ENCODE measurements at regions not wholly inside any gene's neighbourhood (a gene's known extent, or its start where the extent isn't known, plus 50 kb on each side); places are given as distances from the start of the nearest gene placed in this dataset.
A peak's percentile ranks its signal among the peaks of the same experiment; 100 is the strongest.
"Not testable (repeated sequence)": the region's sequence is repeated elsewhere in the genome, so short reads cannot be mapped to it uniquely, and the experiment has no call there.

DNA sequence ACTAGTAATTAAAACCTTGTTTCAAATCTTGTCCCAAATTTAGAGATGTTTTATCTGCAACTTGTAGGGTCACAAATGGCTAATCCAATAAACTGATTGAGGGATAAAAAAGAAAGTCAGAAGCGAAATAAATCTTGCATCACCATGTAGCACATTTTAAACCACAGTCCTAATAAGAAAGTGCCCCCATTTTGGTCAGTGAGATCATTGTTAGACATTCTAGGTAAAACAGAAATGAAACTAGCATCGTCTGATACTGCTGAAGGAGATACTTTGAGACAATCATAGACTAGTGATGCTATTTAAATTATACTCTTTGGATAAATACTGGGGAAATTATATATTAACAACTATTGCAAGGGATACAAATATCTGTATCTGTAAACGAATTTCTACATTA, 247.9 kb downstream of the AMY1C start:
- intact Hi-C loops (cut with DNase I), result no loop called here
- ATAC-seq (no peak), DNase-seq (ENCODE audit: missing footprints) (no peak)

DNA sequence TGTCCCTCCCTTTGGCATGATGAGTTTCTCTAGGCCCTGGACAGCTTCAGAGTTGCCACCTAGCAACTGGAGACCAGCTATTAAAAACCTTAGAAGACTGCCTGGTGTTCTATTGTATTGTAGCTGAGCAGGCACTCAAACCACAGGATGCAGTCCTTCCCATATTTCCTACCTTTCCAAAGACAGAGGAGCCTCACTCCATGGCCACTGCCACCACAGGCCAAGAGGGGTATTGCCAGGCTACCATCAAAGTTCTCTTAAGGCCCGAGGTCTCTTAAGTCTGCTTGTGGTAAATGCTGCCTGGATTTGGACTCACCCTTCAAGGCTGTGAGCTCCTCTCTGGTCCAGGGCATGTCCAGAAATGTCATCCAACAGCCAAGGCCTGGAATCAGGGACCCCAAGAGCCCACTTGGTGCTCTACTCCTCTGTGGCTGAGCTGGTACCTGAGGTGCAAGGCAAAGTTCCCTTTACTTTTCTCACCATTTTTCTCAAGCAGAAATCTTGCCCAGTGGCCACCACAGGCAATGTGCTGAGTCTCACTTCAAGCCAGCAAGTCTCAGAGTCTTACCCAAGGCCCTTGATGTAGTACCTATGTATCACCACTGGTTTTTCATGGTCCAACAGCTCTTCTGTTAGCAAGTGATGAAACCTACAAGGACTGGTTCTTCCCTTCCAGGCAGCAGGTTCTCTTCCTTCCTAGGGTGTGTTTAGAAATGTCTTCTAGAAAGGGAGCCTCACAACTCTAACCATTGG, 269.4 kb downstream of the AMY1C start:
- ATAC-seq, result no peak
- DNase-seq (ENCODE audit: missing footprints), result no peak
- intact Hi-C loops (cut with DNase I), result no loop called here

DNA sequence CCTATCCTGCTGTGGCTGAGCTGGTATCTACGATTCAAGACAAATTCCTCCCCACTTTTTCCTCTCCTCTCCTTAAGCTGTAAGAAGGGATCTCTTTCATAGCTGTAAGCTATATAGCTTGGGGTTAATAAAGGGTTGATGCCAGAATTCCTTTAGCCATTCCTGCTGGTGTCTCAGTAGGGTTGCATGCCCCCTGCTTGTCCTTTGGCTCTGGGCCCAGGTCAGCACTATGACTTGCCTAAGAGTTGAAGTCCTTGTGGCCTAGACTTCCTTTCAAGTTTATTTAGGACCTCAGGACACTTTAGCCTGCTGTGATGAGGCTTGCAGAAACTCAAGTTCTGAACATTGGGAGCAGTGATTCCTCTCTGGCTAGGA, 270.0 kb downstream of the AMY1C start:
- ATAC-seq (no peak), DNase-seq (ENCODE audit: missing footprints) (peak; percentile 25)
- intact Hi-C loops (cut with DNase I), result no loop called here

DNA sequence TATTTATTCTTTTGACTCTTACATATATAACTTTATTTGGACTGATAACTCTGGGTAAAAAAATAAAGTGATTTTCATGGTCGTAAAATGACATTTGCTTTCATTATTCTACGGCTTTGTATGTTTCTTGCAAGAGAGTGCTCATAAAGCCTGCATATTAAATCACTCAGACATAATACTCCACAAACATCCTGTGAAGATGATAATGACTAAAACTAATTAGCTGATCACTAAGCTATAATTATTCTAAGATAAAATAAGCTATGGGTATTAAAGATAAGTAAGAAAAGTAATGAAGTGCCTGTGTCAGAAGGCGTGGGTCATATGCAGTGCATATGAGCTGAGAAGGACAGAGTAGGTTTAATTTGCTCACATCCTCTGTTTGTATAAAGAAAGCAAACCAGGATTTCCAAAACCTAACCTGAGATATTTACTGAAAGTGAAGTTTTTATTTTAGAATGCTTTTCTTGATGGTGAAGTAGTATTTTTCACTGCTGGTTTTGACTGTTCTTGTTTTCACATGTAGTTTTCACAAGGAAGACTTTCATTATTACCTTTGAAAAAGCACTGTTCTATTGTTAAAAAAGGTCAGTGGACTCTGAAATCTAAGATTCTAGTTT, 278.8 kb downstream of the AMY1C start:
- DNase-seq (ENCODE audit: missing footprints), result no peak
- no peak for ATAC-seq
- intact Hi-C loops (cut with DNase I), result no loop called here

DNA sequence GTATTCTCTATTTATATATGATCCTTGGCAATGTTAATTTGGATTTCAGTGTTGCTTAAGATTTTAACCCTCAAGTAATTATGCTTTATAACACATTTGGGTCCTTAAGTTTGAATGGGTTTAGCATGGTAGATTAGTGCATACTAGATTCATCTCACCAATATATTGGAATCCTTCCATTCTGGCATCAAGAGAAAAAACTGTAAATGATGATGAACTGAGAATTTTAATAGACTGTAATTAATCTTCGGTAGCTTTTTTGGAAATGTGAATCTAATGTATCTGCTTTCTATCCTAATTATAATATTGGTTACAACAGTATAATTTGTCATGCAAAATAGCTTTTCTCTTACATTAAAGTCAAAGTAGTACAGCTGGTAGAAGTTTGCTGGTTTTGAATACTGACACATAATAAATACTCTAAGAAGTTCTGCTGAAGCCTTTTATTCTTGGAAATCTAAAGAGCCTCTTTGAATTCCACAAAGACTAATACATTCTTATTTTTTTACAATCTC, 279.8 kb downstream of the AMY1C start:
- DNase-seq (ENCODE audit: missing footprints), result no peak
- no peak for ATAC-seq
- intact Hi-C loops (cut with DNase I), result no loop called here

DNA sequence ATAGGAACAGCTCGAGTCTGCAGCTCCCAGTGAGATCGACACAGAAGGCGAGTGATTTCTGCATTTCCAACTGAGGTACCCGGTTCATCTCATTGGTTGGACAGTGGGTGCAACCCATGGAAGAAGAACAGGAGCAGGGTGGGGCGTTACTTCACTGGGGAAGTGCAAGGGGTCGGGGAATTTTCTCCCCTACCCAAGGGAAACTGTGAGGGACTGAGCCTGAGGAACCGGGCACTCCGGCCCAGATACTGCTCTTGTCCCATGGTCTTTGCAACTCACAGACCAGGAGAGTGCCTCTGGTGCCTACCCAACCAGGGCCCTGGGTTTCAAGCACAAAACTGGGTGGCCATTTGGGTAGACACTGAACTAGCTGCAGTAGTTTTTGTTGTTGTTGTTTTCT, 307.1 kb downstream of the AMY1C start:
- intact Hi-C loops (cut with DNase I), result no loop called here
- ATAC-seq, result no peak
- no peak for DNase-seq (ENCODE audit: missing footprints)

DNA sequence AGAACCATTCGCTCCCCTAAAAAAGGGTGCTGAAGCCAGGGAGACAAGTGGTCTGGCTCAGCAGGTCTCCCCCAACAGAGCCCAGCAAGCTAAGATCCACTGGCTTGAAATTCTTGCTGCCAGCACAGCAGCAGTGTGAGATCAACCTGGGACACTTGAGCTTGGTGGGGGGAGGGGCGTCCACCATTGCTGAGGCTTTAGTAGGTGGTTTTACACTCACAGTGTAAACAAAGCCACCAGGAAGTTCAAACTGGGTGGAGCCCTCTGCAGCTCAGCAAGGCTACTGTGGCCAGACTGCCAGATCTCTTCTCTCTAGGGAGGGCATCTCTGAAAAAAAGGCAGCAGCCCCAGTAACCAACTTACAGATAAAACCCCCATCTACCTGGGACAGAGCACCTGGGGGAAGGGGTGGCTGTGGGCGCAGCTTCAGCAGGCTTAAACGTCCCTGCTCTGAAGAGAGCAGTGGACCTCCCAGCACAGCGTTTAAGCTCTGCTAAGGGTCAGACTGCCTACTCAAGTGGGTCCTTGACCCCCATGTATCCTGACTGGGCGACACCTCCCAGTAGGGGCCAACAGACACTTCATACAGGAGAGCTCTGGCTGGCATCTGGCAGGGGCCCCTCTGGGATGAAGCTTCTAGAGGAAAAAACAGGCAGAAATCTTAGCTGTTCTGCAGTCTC, 307.7 kb downstream of the AMY1C start:
- DNase-seq (ENCODE audit: missing footprints); ATAC-seq; intact Hi-C loops (cut with DNase I): not testable (repeated sequence)

DNA sequence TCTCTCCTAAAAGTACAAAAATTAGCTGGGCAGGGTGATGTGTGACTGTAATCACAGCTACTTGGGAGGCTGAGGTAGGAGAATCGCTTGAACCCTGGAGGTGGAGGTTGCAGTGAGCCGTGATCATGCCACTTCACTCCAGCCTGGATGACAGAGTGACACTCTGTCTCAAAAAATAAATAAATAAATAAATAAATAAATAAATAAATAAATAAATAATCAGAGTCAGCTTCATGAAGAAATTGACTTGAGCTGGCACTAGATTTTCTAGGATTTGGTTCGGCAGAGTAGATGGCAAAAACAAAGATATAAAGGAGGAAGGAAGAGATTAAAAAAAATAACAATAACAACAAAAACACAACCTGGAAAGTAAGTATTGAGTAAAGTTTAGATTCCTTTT, 311.9 kb downstream of the AMY1C start:
- ATAC-seq; DNase-seq (ENCODE audit: missing footprints); intact Hi-C loops (cut with DNase I): not testable (repeated sequence)

DNA sequence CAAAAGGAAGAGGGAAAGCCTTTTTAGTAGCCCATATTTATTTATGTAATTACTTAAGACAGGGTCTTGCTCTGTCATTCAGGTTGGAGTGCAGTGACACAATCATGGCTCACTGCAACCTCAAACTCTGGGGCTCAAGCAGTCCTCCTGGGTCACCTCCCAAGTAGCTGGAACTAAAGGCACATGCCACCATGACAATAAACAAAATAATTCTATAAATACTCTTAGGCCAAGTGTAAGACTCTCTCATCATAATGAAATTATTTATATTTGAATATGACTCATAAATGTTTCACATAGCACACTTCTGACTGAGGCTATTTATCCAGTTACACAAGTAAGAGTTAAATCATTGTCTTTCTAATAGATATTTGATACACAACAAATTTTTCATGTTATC, 314.7 kb downstream of the AMY1C start:
- ATAC-seq, result no peak
- intact Hi-C loops (cut with DNase I), result no loop called here
- no peak for DNase-seq (ENCODE audit: missing footprints)

DNA sequence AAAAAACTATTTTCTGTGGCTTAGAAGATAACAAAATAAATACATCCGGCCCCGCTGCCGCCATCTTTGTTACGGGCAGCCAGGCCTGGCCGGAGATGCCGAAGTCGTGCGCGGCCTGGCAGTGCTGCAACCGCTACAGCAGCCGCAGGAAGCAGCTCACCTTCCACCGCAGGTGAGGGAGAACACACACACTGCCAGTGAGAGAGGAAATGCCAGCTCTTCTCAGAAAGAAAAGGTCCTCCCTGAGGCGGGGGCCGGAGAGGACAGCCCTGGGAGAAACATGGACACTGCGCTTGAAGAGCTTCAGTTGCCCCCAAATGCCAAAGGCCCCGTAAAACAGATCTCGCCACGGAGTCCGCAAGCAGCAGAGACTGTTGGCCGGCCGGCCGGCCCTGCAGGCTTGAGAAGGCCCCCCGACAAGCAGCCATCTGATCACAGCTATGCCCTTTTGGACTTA, 323.2 kb downstream of the AMY1C start:
- ATAC-seq (no peak), DNase-seq (ENCODE audit: missing footprints) (no peak)
- intact Hi-C loops (cut with DNase I), result no loop called here

DNA sequence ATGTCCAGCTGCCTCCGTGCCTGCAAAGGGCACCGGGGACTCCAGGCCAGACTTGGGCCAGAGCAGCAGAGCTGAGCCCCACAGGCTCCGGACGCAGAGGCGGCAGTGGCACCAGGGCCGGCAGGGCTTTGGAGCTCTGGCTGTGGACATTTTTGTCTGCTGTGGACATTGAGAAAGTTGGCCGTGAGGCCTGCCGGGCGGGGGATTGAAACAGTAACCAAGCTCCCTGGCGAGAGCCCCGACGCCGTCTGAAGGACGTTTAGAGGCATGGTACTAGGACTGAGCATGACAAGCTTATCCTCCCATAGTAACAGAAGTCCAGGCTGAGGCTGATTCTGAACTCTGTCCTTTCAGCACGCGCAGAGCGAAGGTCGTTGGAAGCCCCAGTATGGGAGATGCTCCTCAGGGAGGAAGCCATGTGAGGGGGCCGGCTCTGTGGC, 323.8 kb downstream of the AMY1C start:
- intact Hi-C loops (cut with DNase I), result no loop called here
- DNase-seq (ENCODE audit: missing footprints) (no peak), ATAC-seq (no peak)

DNA sequence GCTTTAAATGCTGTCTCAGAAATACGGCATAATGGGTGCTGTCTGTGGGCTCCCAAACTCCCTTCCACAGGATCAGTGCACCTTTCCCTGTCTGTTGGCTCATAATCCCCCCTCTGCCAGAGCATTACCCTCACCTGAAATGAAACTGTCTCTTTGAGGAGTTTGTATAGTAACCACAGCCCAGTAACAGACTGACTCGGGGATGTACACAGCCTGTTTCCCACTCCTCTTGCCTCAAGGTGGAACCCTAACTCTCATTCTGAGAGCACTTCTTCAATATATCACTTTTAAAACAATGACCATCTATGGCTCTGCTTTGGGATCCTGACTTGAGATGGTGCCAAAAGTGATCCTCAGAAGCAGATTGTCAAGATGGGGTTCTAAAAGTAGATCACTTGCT, 332.5 kb downstream of the AMY1C start:
- ATAC-seq (no peak), DNase-seq (ENCODE audit: missing footprints) (no peak)
- intact Hi-C loops (cut with DNase I), result no loop called here

DNA sequence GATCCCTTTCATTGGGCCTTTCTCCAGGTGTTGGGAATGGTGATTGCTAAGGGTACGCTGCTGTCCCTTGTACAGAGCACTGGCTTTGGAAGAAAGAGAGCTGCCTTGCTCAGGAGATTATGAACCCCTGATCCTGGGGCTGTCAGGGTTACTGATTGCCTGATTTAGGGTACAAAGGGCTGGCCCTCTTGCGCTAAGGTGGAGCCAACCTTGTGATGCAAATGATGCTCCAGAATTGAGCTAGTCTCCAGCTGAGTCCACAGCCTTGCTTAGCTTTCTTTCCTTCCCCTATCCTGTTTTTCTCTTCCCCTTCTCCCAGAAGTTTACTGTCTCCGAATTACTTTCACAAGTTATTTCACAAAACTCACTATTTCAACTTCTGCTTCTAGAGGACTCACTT, 334.7 kb downstream of the AMY1C start:
- intact Hi-C loops (cut with DNase I), result no loop called here
- DNase-seq (ENCODE audit: missing footprints) (no peak), ATAC-seq (no peak)

DNA sequence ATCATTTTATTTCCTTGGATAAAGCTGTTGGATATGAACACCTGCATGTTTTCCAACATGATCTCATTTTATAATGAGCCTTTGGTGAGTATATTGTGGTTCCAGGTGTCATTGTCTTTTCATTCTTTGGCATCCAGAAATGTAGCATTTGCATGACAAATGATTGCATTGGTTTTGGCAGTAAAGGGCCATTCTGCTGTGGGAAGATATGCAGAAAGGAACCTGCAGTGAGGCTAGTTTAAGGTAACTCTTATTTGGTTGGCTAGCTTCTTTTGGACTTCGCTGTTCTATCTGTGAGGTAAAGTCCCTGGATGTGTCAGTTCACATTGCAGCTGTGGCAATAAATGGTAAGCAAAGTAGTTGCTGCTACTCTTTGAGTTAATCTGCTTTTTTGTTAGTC, 343.0 kb downstream of the AMY1C start:
- DNase-seq (ENCODE audit: missing footprints), result no peak
- no peak for ATAC-seq
- intact Hi-C loops (cut with DNase I), result no loop called here

DNA sequence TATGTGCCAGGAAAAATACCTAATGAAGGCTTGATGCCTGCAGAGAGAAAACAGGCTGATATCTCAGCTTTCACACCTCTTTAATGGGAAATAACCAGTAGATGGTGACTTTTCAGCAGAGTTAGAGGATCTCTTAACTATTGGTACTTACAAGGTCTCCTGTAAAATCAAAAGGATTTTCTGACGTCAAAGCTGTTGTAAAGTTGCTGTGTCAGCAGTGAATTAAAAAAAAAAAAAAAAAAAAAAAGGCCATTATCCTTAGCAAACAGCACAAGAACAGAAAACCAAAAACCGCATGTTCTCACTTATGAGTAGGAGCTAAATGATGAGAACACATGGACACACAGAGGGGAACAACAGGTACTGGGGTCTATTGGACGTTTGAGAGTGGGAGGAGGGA, 349.1 kb downstream of the AMY1C start:
- DNase-seq (ENCODE audit: missing footprints) (no peak), ATAC-seq (no peak)
- intact Hi-C loops (cut with DNase I), result no loop called here

DNA sequence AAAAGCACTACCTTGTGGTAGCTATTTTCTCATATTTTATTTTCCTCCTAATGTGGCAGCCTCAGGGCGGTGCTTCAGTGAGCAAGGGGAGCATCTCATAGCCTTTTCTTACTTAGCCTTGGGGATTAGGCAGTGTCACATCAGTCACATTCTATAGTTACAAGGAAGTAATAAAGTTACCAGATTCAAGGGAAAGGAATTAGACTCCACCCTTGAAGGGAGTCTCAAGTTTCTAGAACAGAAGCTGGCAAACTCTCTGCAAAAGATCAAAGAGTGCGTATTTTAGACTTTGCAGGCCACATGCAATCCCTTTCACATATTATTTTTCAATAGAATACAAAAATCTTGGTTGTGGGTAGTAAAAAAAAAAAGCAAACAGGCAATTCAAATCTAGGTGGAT, 350.4 kb downstream of the AMY1C start:
- peak; percentile 20 for DNase-seq (ENCODE audit: missing footprints)
- intact Hi-C loops (cut with DNase I), result no loop called here
- no peak for ATAC-seq

DNA sequence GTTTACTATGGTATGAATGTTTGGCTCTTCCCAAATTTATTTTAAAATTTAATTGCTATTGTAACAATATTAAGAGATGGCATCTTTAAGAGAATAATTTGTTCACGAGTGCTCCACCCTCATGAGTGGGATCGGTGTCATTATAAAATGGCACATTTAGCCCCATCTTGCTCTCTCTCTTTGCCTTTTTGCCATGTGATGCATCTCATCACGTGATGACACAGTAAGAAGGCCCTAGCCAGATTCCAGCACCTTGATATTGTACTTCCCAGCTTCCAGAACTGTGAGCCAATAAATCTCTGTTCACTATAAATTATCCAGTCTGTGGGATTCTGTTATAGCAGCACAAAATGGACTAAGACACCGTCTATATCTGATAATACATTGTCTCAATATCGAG, 355.8 kb downstream of the AMY1C start:
- ATAC-seq, result no peak
- DNase-seq (ENCODE audit: missing footprints), result no peak
- intact Hi-C loops (cut with DNase I), result no loop called here

DNA sequence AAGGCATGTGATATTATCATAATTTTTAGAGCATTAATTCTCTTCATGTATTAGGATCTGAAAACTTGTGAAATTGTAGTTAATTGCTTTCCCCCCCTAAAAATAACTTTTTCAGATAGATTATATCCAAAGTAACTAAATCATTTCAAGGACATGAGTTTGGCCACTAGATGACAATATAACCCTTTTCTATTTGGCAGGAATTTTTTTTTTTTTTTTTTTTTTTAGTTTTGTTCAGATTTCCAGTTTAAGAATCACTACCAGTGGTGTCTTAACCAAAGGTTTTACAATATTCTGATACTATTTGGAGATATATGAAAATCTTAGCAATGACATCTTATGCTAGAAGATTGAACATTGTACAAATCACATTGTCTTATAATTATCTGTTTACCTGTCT, 370.8 kb downstream of the AMY1C start:
- ATAC-seq (no peak), DNase-seq (ENCODE audit: missing footprints) (no peak)
- intact Hi-C loops (cut with DNase I), result no loop called here

DNA sequence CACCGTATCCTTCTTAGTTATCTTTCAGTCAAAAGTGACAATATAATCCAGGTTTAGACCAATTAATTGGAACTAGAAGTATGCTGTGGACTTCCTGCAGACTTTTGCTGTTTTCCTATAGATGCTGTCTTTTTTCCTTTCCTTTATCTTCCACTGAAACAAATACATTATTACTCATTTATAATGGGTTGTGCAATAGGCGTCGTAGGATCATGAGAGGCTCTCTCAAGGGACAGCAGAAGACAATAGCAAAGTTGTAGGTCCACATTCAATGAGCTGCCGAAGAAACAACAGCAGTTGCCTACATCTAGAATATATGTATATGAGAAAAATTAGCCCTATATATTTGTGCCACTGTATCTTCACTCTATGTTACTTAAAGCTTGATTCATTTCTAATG, 371.6 kb downstream of the AMY1C start:
- ATAC-seq (no peak), DNase-seq (ENCODE audit: missing footprints) (no peak)
- intact Hi-C loops (cut with DNase I), result no loop called here

DNA sequence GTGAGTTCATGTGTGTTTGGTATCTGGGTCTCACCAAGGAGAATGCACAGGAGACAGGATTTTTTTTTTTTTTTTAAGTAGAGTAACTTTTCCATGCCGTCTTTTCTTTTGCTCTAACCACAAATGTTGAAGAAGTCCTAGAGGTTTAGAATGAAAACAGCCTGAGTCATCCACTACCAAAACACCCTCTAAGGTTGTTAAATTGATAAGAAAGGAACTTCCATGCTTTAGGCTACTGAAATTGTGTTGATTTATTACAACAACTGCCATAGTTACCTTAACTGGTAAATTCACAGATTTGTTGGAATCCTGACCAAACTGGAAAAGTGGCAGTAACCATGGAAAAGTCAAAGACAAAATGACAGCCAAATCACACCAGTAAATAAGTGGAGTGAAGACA, 375.6 kb downstream of the AMY1C start:
- intact Hi-C loops (cut with DNase I), result no loop called here
- ATAC-seq (no peak), DNase-seq (ENCODE audit: missing footprints) (no peak)
